Activated T-cell treated with anti-CD3 and anti-CD28 coated beads, Interleukin-2, amount 50 U/mL, for 72 hours (primary cell): ENCODE measurements at regions not wholly inside any gene's neighbourhood (a gene's known extent, or its start where the extent isn't known, plus 50 kb on each side); places are given as distances from the start of the nearest gene placed in this dataset.
"Not testable (repeated sequence)": the region's sequence is repeated elsewhere in the genome, so short reads cannot be mapped to it uniquely, and the experiment has no call there.

ENCODE experiments used
- ATAC-seq, 2 donors: fragments of 150-1000 bp; cut with Tn5 transposase; replicated peaks in 1 of 2; 2 replicates each; pipeline ENCODE4 v1.10.0; 2021; ENCODE audit warnings: moderate library complexity in 2 of 2, mild to moderate bottlenecking in 1 of 2
- DNase-seq, 2 donors: peaks; one replicate each; pipeline ENCODE4 v3.0.0; 2021 to 2022; ENCODE audit warnings: mixed read lengths in 1 of 2
- H3K27ac Mint-ChIP-seq: one replicate; pipeline ENCODE4 v1.8.0; 2022; ENCODE audit warnings: mild to moderate bottlenecking, moderate library complexity, mixed read lengths
- H3K27me3 Mint-ChIP-seq: one replicate; pipeline ENCODE4 v1.8.0; 2022; ENCODE audit warnings: low read depth, mixed read lengths
- H3K36me3 Mint-ChIP-seq, 2 donors: one replicate each; pipeline ENCODE4 v1.8.0; 2022; ENCODE audit warnings: mixed read lengths in 2 of 2, mild to moderate bottlenecking in 1 of 2; ENCODE audit not compliant: insufficient read depth in 2 of 2
- H3K4me1 Mint-ChIP-seq: one replicate; pipeline ENCODE4 v1.8.0; 2022; ENCODE audit warnings: low read depth, mixed read lengths
- H3K4me3 Mint-ChIP-seq, 2 donors: one replicate each; pipeline ENCODE4 v1.8.0; 2022; ENCODE audit warnings: mild to moderate bottlenecking in 2 of 2, mixed read lengths in 2 of 2, moderate library complexity in 2 of 2
- H3K9me3 Mint-ChIP-seq, 2 donors: one replicate each; pipeline ENCODE4 v1.8.0; 2022; ENCODE audit warnings: mixed read lengths in 2 of 2

DNA sequence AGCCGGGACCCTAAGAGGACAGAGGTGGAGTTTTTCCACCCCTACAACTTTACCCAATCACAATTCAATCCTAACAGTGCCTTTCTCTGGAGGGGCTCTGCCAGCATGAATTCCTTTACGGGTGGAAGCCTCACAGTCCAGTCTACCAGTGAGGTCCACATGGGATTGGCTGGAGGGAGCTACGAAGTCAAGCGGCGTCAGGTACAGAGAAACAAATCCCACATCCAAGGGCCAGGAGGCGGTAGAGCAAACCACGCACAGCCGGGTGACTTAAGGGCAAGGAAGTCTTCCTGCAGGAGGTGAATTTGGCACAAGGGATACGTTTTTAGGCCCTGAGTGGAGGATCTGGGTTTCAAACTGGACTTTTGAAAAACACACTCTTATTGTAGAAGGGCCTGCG, 199.6 kb downstream of the UQCRFS1 start:
- no peak overlapping the region for H3K4me3 Mint-ChIP-seq
- ATAC-seq (no peak), DNase-seq (no peak)
- H3K9me3 Mint-ChIP-seq = peaks cover 0 to 2% of the 10 kb centered on the region in 2 donors
- H3K36me3 Mint-ChIP-seq = no peaks in the 10 kb centered on the region
- H3K4me1 Mint-ChIP-seq = no peaks in the 10 kb centered on the region
- H3K27me3 Mint-ChIP-seq = peaks cover 7% of the 10 kb centered on the region
- H3K27ac Mint-ChIP-seq = no peak overlapping the region

DNA sequence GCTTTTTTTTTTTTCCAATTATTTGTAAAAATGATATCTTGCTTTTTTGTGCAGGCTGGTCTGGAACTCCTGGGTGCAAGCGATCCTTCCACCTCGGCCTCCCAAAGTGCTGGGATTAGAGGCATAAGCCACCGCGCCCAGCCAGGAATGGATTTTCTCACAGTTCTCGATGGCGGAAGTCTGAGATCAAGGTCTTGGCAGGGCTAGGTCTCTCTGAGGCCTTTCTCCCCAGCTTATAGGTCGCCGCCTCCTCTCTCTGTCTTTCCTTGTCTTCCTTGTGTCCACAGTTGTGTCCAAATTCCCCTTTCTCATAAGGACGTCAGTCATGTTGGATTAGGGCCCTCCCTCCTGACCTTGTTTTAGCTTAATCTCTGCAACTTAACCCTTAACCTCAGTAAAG, 200.5 kb downstream of the UQCRFS1 start:
- ATAC-seq (no peak), DNase-seq (no peak)
- Mint-ChIP-seq H3K27me3 (peaks cover 7% of the 10 kb centered on the region), H3K36me3 (no peaks in the 10 kb centered on the region), H3K4me3 (no peak overlapping the region), H3K9me3 (peaks cover 0 to 2% of the 10 kb centered on the region in 2 donors), H3K4me1 (no peaks in the 10 kb centered on the region), H3K27ac (no peak overlapping the region)

DNA sequence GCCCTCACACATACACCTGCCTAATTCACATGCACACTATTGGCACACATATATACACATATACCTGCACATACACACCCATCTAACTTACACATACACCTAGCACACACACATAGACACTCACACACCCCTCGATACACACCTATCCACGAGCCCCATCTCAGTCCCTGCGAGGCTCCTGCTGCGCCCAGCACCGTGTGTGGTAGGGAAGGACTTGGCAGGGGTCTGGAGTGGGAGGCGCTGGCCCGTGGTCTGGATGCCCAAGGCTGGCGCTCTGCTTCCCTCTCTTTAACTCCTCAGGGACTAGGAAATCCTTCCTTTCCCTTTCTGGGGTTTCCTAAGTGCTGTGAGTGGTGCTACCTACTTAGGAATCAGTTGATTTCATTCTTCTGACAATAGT, 202.7 kb downstream of the UQCRFS1 start:
- ATAC-seq (no peak), DNase-seq (no peak)
- no peak overlapping the region for H3K27ac Mint-ChIP-seq
- H3K27me3 Mint-ChIP-seq = peaks cover 7% of the 10 kb centered on the region
- no peaks in the 10 kb centered on the region for H3K9me3 Mint-ChIP-seq
- no peaks in the 10 kb centered on the region for H3K36me3 Mint-ChIP-seq
- H3K4me1 Mint-ChIP-seq = no peaks in the 10 kb centered on the region
- H3K4me3 Mint-ChIP-seq = no peak overlapping the region

DNA sequence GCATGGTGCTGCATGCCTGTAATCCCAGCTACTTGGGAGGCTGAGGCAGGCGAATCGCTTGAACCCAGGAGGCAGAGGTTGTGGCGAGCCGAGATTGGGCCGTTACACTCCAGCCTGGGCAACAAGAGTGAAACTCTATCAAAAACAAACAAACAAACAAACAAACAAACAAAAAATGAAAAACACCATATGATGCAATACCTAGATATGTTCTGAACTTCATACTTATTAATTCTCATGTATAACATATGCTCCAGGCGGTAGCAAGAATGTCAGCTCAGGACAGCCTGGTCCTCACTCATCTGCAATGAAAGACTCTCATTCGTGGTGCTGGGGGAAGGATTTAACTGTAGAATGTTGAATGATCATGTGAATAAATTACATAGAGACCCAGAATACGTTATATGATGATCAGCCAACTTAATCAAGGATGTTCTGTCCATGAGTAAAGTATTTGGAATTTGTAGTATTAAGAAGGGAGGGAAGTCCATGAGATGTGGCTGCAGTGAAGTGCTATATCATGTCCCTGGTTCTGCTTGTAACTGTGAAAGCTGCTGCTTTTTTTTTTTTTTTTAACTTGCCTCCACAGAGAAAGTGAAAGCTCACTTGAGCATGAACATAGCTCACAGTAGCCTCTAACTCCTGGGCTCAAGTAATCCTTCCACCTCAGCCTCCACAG, 206.8 kb downstream of the UQCRFS1 start:
- Mint-ChIP-seq H3K4me1 (no peaks in the 10 kb centered on the region), H3K27me3 (no peaks in the 10 kb centered on the region), H3K4me3 (no peak overlapping the region), H3K36me3 (no peaks in the 10 kb centered on the region), H3K9me3 (no peaks in the 10 kb centered on the region), H3K27ac (no peak overlapping the region)
- ATAC-seq (no peak), DNase-seq (no peak)

DNA sequence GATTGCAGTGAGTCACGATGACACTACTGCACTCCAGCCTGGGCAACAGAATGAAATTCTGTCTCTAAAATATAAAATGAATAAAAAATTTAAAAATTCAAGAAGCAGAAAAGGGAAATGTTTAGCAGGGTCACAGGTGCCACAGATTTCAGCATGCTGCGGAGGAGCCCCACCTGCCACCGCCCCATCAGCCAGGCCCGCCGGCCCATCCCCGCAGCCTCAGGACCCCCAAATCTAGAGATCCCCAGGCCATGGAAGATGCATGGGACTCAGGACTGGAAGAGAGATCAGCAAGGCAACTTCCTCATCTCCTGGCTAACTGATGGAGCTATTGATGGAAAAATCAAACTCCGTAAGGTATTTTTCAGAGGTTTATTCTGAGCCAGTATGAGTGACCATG, 208.2 kb downstream of the UQCRFS1 start:
- no peaks in the 10 kb centered on the region for H3K27me3 Mint-ChIP-seq
- no peak for ATAC-seq
- no peaks in the 10 kb centered on the region for H3K9me3 Mint-ChIP-seq
- H3K4me3 Mint-ChIP-seq = no peak overlapping the region
- no peak overlapping the region for H3K27ac Mint-ChIP-seq
- no peak for DNase-seq
- H3K4me1 Mint-ChIP-seq = no peaks in the 10 kb centered on the region
- no peaks in the 10 kb centered on the region for H3K36me3 Mint-ChIP-seq

DNA sequence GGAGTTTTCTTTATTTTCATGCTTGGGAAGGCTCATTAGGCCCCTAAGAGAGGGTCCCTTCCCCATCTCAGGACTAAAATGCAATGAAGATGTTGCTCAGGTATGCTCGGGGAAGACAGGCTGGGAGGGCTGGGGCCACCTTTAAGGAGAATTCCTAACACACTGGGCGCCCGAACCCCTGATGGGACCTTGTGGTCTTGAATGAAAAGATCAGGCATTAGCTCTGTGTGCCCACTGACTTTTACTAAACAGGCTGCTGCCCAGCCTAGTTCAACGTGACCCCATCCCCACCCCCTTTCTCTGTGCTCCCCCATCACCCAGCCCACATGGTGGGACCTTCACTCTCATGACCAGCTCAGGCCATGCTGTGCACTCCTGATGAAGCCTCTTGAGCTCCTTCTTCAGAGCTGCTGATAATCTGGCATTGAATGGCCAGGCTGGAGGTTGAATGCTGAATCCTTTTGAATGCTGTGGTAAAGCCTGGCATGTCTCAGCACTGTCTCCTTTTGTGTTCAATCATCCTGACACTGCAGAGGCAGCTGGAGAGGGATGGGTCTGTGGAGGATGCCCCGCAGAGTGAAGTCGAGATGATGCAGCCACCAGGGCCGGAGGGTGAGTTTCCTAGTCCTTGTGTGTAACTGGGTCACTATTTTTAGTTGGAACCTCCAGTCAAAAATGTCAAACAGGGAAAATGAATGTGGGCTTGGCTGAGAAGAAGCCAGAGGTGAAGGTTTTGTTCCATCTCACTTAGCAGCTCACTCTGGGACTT, 209.1 kb downstream of the UQCRFS1 start:
- Mint-ChIP-seq H3K36me3 (no peaks in the 10 kb centered on the region), H3K27me3 (no peaks in the 10 kb centered on the region), H3K4me1 (no peaks in the 10 kb centered on the region), H3K27ac (no peak overlapping the region), H3K9me3 (peaks cover 0 to 4% of the 10 kb centered on the region in 2 donors), H3K4me3 (no peak overlapping the region)
- no peak for ATAC-seq
- DNase-seq = no peak

DNA sequence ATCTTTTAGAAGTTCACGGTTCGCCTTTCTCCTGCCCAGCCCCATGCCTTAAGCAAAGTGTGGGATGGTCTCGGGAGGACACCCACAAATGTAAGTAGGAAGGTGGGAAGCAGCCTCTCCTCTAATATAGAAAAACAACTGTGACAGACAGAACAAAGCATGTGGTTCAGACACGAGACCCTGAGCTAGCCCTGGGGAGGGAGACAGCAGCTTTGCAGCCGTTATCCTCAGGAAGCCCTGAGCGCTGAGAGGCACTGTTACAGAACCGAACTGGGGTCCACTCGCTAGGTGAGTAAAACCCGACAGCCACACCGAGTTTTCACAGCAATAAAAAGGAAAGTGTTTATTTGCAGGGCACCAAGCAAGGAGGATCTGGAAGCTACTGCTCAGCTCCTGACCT, 210.6 kb downstream of the UQCRFS1 start:
- no peak overlapping the region for H3K27ac Mint-ChIP-seq

DNA sequence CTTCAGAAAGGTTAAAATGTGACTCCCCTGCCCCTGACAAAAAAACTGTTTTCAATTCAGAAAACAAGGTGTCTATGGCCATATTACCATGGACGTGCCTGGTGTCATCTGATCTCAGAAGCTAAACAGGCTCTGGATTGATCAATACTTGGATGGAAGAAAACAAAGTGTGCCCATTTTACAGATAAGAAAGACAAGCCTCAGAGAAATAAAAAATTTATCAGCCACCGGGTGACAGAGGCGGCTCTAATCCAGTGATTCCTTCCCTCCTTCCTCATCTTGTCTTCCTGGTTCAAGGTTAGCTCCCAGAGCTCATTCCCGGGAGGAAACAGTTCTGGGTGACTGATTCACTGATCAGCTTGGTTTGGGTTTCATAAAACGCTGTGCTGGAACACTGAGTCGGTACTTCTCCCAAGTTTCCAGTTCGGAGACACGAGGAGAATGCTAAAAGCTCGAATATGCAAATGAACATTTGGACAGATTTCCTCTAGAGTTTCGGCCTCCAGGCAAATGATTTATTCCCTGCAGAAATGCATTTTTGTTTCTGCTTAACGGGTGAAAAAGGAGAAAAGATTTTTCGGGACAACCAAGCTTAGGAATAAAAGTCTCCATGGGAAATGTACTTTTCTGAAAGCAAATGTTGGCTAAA, 211.2 kb downstream of the UQCRFS1 start:
- no peaks in the 10 kb centered on the region for H3K27me3 Mint-ChIP-seq
- H3K36me3 Mint-ChIP-seq = no peaks in the 10 kb centered on the region
- DNase-seq = no peak
- ATAC-seq = no peak
- no peak overlapping the region for H3K4me3 Mint-ChIP-seq
- peaks cover 0 to 8% of the 10 kb centered on the region in 2 donors for H3K9me3 Mint-ChIP-seq
- no peak overlapping the region for H3K27ac Mint-ChIP-seq
- no peaks in the 10 kb centered on the region for H3K4me1 Mint-ChIP-seq

More for the DNA sequence above, 210.6 kb downstream of the UQCRFS1 start:
- Mint-ChIP-seq H3K4me3 (no peak overlapping the region), H3K4me1 (no peaks in the 10 kb centered on the region), H3K36me3 (no peaks in the 10 kb centered on the region), H3K27me3 (no peaks in the 10 kb centered on the region), H3K9me3 (peaks cover 0 to 8% of the 10 kb centered on the region in 2 donors)
- ATAC-seq (no peak), DNase-seq (no peak)

DNA sequence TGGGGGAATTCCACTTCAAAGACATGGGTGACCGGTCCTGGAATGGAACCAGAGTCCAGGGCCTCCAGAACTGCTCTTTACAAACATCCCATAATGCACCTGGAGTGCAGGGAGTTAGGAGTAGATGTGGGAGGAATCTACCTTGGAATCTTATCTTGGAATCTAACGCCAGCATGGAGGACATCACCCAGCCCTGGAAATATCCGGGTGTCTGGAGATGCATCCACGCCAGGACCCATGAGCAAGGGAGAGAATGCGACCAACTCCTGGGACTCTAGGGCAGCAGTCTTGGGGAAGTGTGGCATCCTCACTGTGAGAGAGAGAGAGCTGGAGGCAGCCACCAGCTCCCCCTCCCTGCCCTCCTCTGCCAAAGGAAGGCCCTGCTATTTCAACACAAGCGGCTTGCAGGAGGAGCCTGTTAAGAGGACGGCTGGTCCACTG, 211.8 kb downstream of the UQCRFS1 start:
- H3K27ac Mint-ChIP-seq = no peak overlapping the region

DNA sequence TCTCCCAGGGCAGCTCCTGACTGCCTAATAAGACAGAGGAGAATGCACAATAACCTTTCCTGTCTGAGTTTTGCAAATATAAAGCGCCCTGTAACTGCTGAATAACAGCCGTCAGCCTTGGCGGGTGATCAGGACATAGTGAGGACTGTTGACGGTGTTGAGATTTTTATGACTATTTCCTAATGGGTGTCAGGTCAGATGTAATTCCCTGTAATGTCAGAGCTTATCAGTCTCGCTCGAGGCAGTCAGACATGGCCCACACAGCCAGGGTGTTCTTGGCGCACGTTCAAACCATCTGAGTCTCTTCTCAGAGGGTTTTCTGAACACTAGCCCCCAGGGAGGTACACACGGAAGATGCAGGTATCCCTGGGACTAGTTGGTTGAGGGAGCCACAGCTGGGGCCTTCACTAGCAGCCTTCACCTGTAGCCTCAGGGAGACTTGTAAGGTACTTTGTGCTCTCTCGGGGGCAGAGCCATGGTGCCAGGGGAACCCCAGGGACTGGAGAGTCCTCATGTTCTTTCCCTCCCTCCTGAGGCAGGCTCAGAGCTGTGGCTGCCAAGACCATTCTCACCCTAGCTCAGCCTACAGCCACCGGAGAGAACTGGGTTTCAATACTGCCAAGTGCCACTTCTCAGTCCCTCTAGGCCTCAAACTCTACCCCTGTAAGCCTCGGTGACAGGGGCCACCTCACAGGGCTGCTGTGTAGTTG, 213.1 kb downstream of the UQCRFS1 start:
- H3K27ac Mint-ChIP-seq = no peak overlapping the region
- peaks cover 2 to 8% of the 10 kb centered on the region in 2 donors for H3K9me3 Mint-ChIP-seq
- DNase-seq (no peak), ATAC-seq (no peak)
- no peaks in the 10 kb centered on the region for H3K4me1 Mint-ChIP-seq
- no peaks in the 10 kb centered on the region for H3K36me3 Mint-ChIP-seq
- H3K4me3 Mint-ChIP-seq = no peak overlapping the region
- no peaks in the 10 kb centered on the region for H3K27me3 Mint-ChIP-seq

More for the DNA sequence above, 211.8 kb downstream of the UQCRFS1 start:
- peaks cover 0 to 8% of the 10 kb centered on the region in 2 donors for H3K9me3 Mint-ChIP-seq
- no peak overlapping the region for H3K4me3 Mint-ChIP-seq
- no peak for DNase-seq
- H3K27me3 Mint-ChIP-seq = no peaks in the 10 kb centered on the region
- ATAC-seq = no peak
- no peaks in the 10 kb centered on the region for H3K4me1 Mint-ChIP-seq
- no peaks in the 10 kb centered on the region for H3K36me3 Mint-ChIP-seq

DNA sequence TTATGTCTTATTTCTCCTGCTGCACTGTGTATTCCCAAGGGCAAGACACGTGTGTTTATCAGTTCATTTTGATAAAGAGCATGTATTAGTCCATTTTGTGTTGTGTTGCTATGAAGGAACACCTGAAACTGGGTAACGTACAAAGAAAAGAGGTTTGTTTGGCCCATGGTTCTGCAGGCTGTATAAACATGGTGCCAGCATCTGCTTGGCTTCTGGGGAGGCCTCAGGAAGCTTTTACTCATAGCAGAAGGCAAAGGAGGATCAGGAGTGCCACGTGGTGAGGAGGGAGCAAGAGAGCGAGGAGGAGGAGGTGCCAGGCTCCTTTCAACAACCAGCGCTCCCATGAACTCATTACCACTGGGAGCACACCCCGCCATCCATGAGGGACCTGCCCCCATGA, 214.0 kb downstream of the UQCRFS1 start:
- Mint-ChIP-seq H3K36me3 (no peaks in the 10 kb centered on the region), H3K9me3 (peaks cover 4 to 9% of the 10 kb centered on the region in 2 donors), H3K4me3 (no peak overlapping the region), H3K4me1 (no peaks in the 10 kb centered on the region), H3K27ac (no peak overlapping the region), H3K27me3 (no peaks in the 10 kb centered on the region)
- DNase-seq (no peak), ATAC-seq (no peak)

DNA sequence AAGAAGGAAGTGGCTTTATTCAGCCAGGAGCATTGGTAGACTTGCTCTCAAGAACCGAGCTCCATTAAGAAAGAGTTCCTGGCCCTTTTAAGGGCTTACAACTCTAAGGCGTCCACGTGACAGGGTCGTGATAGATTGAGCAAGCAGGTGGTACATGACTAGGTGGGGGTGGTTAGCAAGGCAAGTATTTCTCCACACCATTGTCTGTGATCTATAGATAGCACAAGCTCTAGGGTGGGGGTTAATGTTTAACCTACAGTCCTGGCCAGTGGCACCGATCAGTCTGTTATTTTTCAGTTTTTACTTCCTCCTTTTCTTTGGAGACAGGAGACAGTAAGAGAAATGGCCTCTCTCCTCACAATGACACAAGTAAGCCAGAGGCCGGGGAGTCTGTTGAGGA, 215.1 kb downstream of the UQCRFS1 start:
- H3K4me1 Mint-ChIP-seq, H3K4me3 Mint-ChIP-seq, ATAC-seq, DNase-seq, H3K27ac Mint-ChIP-seq, H3K27me3 Mint-ChIP-seq, H3K36me3 Mint-ChIP-seq: not testable (repeated sequence)
- H3K9me3 Mint-ChIP-seq = peaks cover 10 to 12% of the 10 kb centered on the region in 2 donors

DNA sequence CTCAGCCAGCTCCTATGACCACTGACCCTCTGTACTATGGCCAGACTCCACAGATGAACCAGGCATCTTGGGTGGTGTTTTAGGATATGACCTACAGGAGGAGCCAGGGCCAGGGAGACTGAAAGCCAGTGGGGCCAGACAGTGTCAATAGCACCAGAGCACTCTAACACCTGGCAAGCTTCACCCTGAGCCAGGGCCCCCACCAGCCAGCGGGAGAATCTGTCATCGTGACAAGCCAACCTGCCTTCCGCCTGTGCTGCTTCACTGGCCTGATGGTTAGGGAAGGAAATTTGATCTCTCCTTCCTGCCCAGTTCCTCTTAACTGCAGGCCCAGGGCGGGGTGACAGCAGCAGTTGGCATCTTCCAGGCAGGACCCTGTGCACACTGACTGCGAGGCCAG, 222.4 kb downstream of the UQCRFS1 start:
- Mint-ChIP-seq H3K27me3 (no peaks in the 10 kb centered on the region), H3K4me3 (no peak overlapping the region), H3K36me3 (no peaks in the 10 kb centered on the region), H3K27ac (no peak overlapping the region), H3K9me3 (peaks cover 4 to 10% of the 10 kb centered on the region in 2 donors), H3K4me1 (no peaks in the 10 kb centered on the region)
- DNase-seq (no peak), ATAC-seq (no peak)
